SK-N-SH (cell line): ENCODE measurements at regions not wholly inside any gene's neighbourhood (a gene's known extent, or its start where the extent isn't known, plus 50 kb on each side); places are given as distances from the start of the nearest gene placed in this dataset.

Experiments used
- CTCF ChIA-PET: fragments of 300-600, 350-600 bp; formaldehyde crosslinking; extraction: SDS; loops from one replicate; lab custom pipeline; 2021; lab: Yijun Ruan, JAX
- POLR2A ChIA-PET: fragments of 350-600 bp; sonication (Branson Sonifier 250); formaldehyde crosslinking; extraction: SDS; loops from one replicate; lab custom pipeline; 2020; ENCODE audit warnings: antibody characterized with exemption, inconsistent platforms; lab: Yijun Ruan, JAX
- DNase-seq: peaks from one replicate; pipeline ENCODE4 v3.0.0; 2012
- H2AFZ ChIP-seq: fragments of 200-600 bp; sonication (generic); 2 replicates; pipeline ENCODE4 v1.8.1; 2016; ENCODE audit warnings: antibody characterized with exemption, mild to moderate bottlenecking, low read depth
- H3F3A ChIP-seq: fragments of 200-600 bp; sonication (generic); replicated peaks from 2 replicates; pipeline ENCODE3; 2016; ENCODE audit warnings: antibody characterized with exemption, mild to moderate bottlenecking; ENCODE audit not compliant: insufficient read depth
- H3K27ac ChIP-seq, 2 experiments: fragments of 200-500 bp in 1 of 2; fragments of 200-600 bp in 1 of 2; sonication (Bioruptor generic) in 1 of 2; sonication (generic), shearing (Covaris generic) in 1 of 2; 2 replicates each; pipeline versions ENCODE4 v1.5.1 to v1.6.1; 2014 to 2016; ENCODE audit warnings: low read depth in 2 of 2, inconsistent platforms in 1 of 2, low read length in 1 of 2, mild to moderate bottlenecking in 1 of 2, mixed read lengths in 1 of 2
- H3K27me3 ChIP-seq: fragments of 200-600 bp; sonication (generic), shearing (Covaris generic); 2 replicates; pipeline ENCODE4 v1.6.1; 2016; ENCODE audit warnings: mixed run types; ENCODE audit not compliant: insufficient read depth
- H3K36me3 ChIP-seq, 2 experiments: fragments of 200-500 bp in 1 of 2; fragments of 200-600 bp in 1 of 2; sonication (Bioruptor generic) in 1 of 2; sonication (generic) in 1 of 2; replicated peaks in 1 of 2; 2 replicates each; pipeline versions ENCODE3 to v1.5.1; 2014 to 2016; ENCODE audit warnings: low read length in 1 of 2, mild to moderate bottlenecking in 1 of 2; ENCODE audit not compliant: insufficient read depth in 2 of 2, control insufficient read depth in 1 of 2
- H3K4me1 ChIP-seq, 2 experiments: fragments of 200-500 bp in 1 of 2; fragments of 200-600 bp in 1 of 2; sonication (Bioruptor generic) in 1 of 2; sonication (generic), shearing (Covaris generic) in 1 of 2; 2 replicates each; pipeline versions ENCODE4 v1.5.1 to v1.6.1; 2014 to 2016; ENCODE audit warnings: low read depth in 1 of 2, low read length in 1 of 2, mixed run types in 1 of 2; ENCODE audit not compliant: insufficient read depth in 2 of 2, control insufficient read depth in 1 of 2
- H3K4me2 ChIP-seq: fragments of 200-600 bp; sonication (generic), shearing (Covaris generic); 2 replicates; pipeline ENCODE4 v1.6.1; 2017; ENCODE audit warnings: mixed run types
- H3K4me3 ChIP-seq, 2 experiments: fragments of 200-500 bp in 1 of 2; fragments of 200-600 bp in 1 of 2; sonication (Bioruptor generic) in 1 of 2; sonication (generic), shearing (Covaris generic) in 1 of 2; 2 replicates each; pipeline versions ENCODE4 v1.5.1 to v1.8.1; 2014 to 2016; ENCODE audit warnings: low read depth in 2 of 2, inconsistent platforms in 1 of 2, low read length in 1 of 2, mild to moderate bottlenecking in 1 of 2, mixed read lengths in 1 of 2, moderate library complexity in 1 of 2
- H3K79me2 ChIP-seq: fragments of 200-600 bp; sonication (generic); 2 replicates; pipeline ENCODE4 v1.8.1; 2017; ENCODE audit warnings: mild to moderate bottlenecking; ENCODE audit not compliant: insufficient read depth
- H3K9ac ChIP-seq: fragments of 200-600 bp; sonication (generic); 2 replicates; pipeline ENCODE4 v1.6.1; 2017; ENCODE audit warnings: mixed run types
- H3K9me2 ChIP-seq: fragments of 200-600 bp; sonication (generic); 2 replicates; pipeline ENCODE4 v1.6.1; 2017; ENCODE audit warnings: mixed run types
- H3K9me3 ChIP-seq: fragments of 200-600 bp; sonication (generic); 2 replicates; pipeline ENCODE4 v1.6.1; 2017; ENCODE audit warnings: mixed run types, mild to moderate bottlenecking, moderate library complexity
- H4K20me1 ChIP-seq: fragments of 200-600 bp; sonication (generic); 2 replicates; pipeline ENCODE4 v1.6.1; 2017; ENCODE audit warnings: mild to moderate bottlenecking, mixed run types; ENCODE audit not compliant: insufficient read depth
- CHD2 ChIP-seq: fragments of 150-350 bp; IDR thresholded peaks from 2 replicates; pipeline ENCODE4 v1.6.1; 2018; ENCODE audit warnings: low read length; ENCODE audit not compliant: partially characterized antibody
- ELF1 ChIP-seq: IDR thresholded peaks from 2 replicates; pipeline ENCODE4 v1.4.0; 2012
- EP300 ChIP-seq, 2 experiments: IDR thresholded peaks; 2 replicates each; pipeline versions ENCODE4 v1.4.0 to v1.6.1; 2012; ENCODE audit warnings: borderline replicate concordance in 1 of 2, low read depth in 1 of 2, low read length in 1 of 2
- EZH2phosphoT487 ChIP-seq: fragments of 200-600 bp; sonication (generic); IDR thresholded peaks from 2 replicates; pipeline ENCODE4 v1.6.1; 2017; ENCODE audit warnings: low read depth, mixed run types, mild to moderate bottlenecking, antibody characterized with exemption, moderate library complexity, borderline replicate concordance
- GABPA ChIP-seq: IDR thresholded peaks from 2 replicates; pipeline ENCODE4 v1.4.0; 2012; ENCODE audit warnings: low read depth, mild to moderate bottlenecking
- GATA2 ChIP-seq: sonication (generic); formaldehyde crosslinking; IDR thresholded peaks from 2 replicates; pipeline ENCODE4 v1.5.0; 2020; ENCODE audit warnings: mild to moderate bottlenecking, missing genetic modification reagents
- MAX ChIP-seq: IDR thresholded peaks from 2 replicates; pipeline ENCODE4 v1.4.0; 2012; ENCODE audit warnings: low read depth
- NFIC ChIP-seq: IDR thresholded peaks from 2 replicates; pipeline ENCODE4 v1.4.0; 2012; ENCODE audit warnings: borderline replicate concordance
- NRF1 ChIP-seq: IDR thresholded peaks from 2 replicates; pipeline ENCODE4 v1.6.1; 2012; ENCODE audit warnings: low read depth, mild to moderate bottlenecking, low read length
- PBX3 ChIP-seq: IDR thresholded peaks from 2 replicates; pipeline ENCODE4; 2012
- POLR2AphosphoS5 ChIP-seq: IDR thresholded peaks from 2 replicates; pipeline ENCODE4 v1.6.1; 2012; ENCODE audit warnings: low read depth, low read length
- RCOR1 ChIP-seq: fragments of 150-350 bp; IDR thresholded peaks from 2 replicates; pipeline ENCODE4 v1.6.1; 2017; ENCODE audit warnings: antibody characterized with exemption, low read length
- RXRA ChIP-seq: IDR thresholded peaks from 2 replicates; pipeline ENCODE4 v1.4.0; 2012; ENCODE audit warnings: low read depth, mild to moderate bottlenecking, borderline replicate concordance
- SIN3A ChIP-seq: IDR thresholded peaks from 2 replicates; pipeline ENCODE4 v1.6.1; 2012; ENCODE audit warnings: low read depth, mild to moderate bottlenecking, low read length, moderate library complexity, borderline replicate concordance
- SMC3 ChIP-seq: IDR thresholded peaks from 2 replicates; pipeline ENCODE4 v1.6.1; 2012; ENCODE audit warnings: low read depth, low read length, improper control_type of control experiment
- TAF1 ChIP-seq: IDR thresholded peaks from 2 replicates; pipeline ENCODE4 v1.6.1; 2012; ENCODE audit warnings: low read depth, mild to moderate bottlenecking, low read length, moderate library complexity, borderline replicate concordance
- TCF12 ChIP-seq: IDR thresholded peaks from 2 replicates; pipeline ENCODE4 v1.4.0; 2012
- TEAD4 ChIP-seq: IDR thresholded peaks from 2 replicates; pipeline ENCODE4 v1.4.0; 2012; ENCODE audit warnings: mild to moderate bottlenecking, borderline replicate concordance; ENCODE audit not compliant: insufficient read depth
- USF2 ChIP-seq: fragments of 150-350 bp; IDR thresholded peaks from 2 replicates; pipeline ENCODE4 v1.6.1; 2017; ENCODE audit warnings: antibody characterized with exemption, low read length, low read depth, borderline replicate concordance
- ZBTB33 ChIP-seq: IDR thresholded peaks from 2 replicates; pipeline ENCODE4 v1.4.0; 2012; ENCODE audit warnings: low read depth, borderline replicate concordance
- WGBS: methylation state at CpG from one replicate; pipeline ENCODE4 v1.1.6; 2017; ENCODE audit warnings: low lambda C conversion rate; 5-methylcytosine and 5-hydroxymethylcytosine counted together
- TF ChIP-seq, protein P1 (sequence below): IDR thresholded peaks from 2 replicates; pipeline ENCODE4 v1.6.1; 2012; ENCODE audit warnings: mild to moderate bottlenecking, low read depth, low read length, moderate library complexity

GRCh38 chrX:148290931-148291330 is 209.5 kb upstream of the AFF2 start (continued):
- TF ChIP-seq ZBTB33 = no peak
- TF ChIP-seq PBX3 = no peak
- no peak for TF ChIP-seq POLR2AphosphoS5
- no peak for TF ChIP-seq CHD2
- no peak for TF ChIP-seq SMC3
- TF ChIP-seq EP300 (IDR thresholded peaks at IDR 0.05; ENCODE audit: borderline replicate concordance in 1 of 2, low read depth in 1 of 2, low read length in 1 of 2) = no peak

GRCh38 chrX:148298737-148299136 is 201.7 kb upstream of the AFF2 start:
- no peaks in the 10 kb centered on the region for H3K4me1 ChIP-seq
- no peaks in the 10 kb centered on the region for H3K9me2 ChIP-seq
- 16% methylated on average over 2 of the region's 2 CpGs for WGBS
- no peak for DNase-seq
- no peak overlapping the region for H3K27ac ChIP-seq
- H3K27me3 ChIP-seq = no peaks in the 10 kb centered on the region
- H3F3A ChIP-seq = no peaks in the 10 kb centered on the region
- no peak overlapping the region for H3K4me3 ChIP-seq
- H4K20me1 ChIP-seq = no peaks in the 10 kb centered on the region
- POLR2A ChIA-PET = no interaction called here
- H2AFZ ChIP-seq = no peak overlapping the region
- H3K9me3 ChIP-seq = no peaks in the 10 kb centered on the region
- H3K4me2 ChIP-seq = no peak overlapping the region
- CTCF ChIA-PET = no interaction called here
- TF ChIP-seq RXRA = no peak
- no peak for TF ChIP-seq TAF1
- no peak for TF ChIP-seq TEAD4
- TF ChIP-seq NRF1 = no peak
- no peak for TF ChIP-seq NFIC
- no peak for TF ChIP-seq TCF12
- TF ChIP-seq SIN3A = no peak
- no peak for TF ChIP-seq PBX3
- TF ChIP-seq EZH2phosphoT487 = no peak
- TF ChIP-seq, protein P1, sequence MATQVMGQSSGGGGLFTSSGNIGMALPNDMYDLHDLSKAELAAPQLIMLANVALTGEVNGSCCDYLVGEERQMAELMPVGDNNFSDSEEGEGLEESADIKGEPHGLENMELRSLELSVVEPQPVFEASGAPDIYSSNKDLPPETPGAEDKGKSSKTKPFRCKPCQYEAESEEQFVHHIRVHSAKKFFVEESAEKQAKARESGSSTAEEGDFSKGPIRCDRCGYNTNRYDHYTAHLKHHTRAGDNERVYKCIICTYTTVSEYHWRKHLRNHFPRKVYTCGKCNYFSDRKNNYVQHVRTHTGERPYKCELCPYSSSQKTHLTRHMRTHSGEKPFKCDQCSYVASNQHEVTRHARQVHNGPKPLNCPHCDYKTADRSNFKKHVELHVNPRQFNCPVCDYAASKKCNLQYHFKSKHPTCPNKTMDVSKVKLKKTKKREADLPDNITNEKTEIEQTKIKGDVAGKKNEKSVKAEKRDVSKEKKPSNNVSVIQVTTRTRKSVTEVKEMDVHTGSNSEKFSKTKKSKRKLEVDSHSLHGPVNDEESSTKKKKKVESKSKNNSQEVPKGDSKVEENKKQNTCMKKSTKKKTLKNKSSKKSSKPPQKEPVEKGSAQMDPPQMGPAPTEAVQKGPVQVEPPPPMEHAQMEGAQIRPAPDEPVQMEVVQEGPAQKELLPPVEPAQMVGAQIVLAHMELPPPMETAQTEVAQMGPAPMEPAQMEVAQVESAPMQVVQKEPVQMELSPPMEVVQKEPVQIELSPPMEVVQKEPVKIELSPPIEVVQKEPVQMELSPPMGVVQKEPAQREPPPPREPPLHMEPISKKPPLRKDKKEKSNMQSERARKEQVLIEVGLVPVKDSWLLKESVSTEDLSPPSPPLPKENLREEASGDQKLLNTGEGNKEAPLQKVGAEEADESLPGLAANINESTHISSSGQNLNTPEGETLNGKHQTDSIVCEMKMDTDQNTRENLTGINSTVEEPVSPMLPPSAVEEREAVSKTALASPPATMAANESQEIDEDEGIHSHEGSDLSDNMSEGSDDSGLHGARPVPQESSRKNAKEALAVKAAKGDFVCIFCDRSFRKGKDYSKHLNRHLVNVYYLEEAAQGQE = no peak
- no peak for TF ChIP-seq RCOR1
- TF ChIP-seq ELF1 = no peak
- TF ChIP-seq USF2 = no peak
- TF ChIP-seq EP300 (IDR thresholded peaks at IDR 0.05; ENCODE audit: borderline replicate concordance in 1 of 2, low read depth in 1 of 2, low read length in 1 of 2) = no peak
- TF ChIP-seq MAX = no peak
- TF ChIP-seq GABPA = no peak
- TF ChIP-seq SMC3 = no peak
- no peak for TF ChIP-seq GATA2 (CRISPR knock-in tag)
- H3K36me3 ChIP-seq = no peaks in the 10 kb centered on the region
- H3K79me2 ChIP-seq = no peaks in the 10 kb centered on the region
- no peak overlapping the region for H3K9ac ChIP-seq
